Gastrocnemius medialis (tissue), 4 donors: ENCODE measurements at regions not wholly inside any gene's neighbourhood (a gene's known extent, or its start where the extent isn't known, plus 50 kb on each side); places are given as distances from the start of the nearest gene placed in this dataset.

Source experiments
- CTCF ChIP-seq, 5 experiments: fragments of 450-650 bp in 3 of 5; fragments of 200-600 bp in 2 of 5; sonication (generic) in 2 of 5; IDR thresholded peaks in 4 of 5; conservative IDR thresholded peaks in 1 of 5; 1 replicate in 4 of 5; 2 replicates in 1 of 5; pipeline ENCODE4 v1.5.1; 2016 to 2019; ENCODE audit warnings: antibody characterized with exemption in 5 of 5, mild to moderate bottlenecking in 3 of 5, moderate library complexity in 3 of 5
- POLR2A ChIP-seq, 2 donors: fragments of 450-650 bp; IDR thresholded peaks; one replicate each; pipeline ENCODE4 v1.6.1; 2017; ENCODE audit warnings: antibody characterized with exemption in 2 of 2, mild to moderate bottlenecking in 2 of 2, moderate library complexity in 2 of 2

GRCh38 chr17:79414793-79415211 lies 196.0 kb downstream of the RBFOX3 start:
- no peak for TF ChIP-seq CTCF (IDR thresholded peaks at IDR 0.05 in 4 of 5, conservative IDR thresholded peaks at IDR 0.05 in 1 of 5)
- TF ChIP-seq POLR2A (IDR thresholded peaks at IDR 0.05) = no peak
